HG03439 (cell line): ENCODE measurements at regions not wholly inside any gene's neighbourhood (a gene's known extent, or its start where the extent isn't known, plus 50 kb on each side); places are given as distances from the start of the nearest gene placed in this dataset.
"Not testable (repeated sequence)": the region's sequence is repeated elsewhere in the genome, so short reads cannot be mapped to it uniquely, and the experiment has no call there.

Experiments used
- ATAC-seq: cut with Tn5 transposase; IDR thresholded peaks from one replicate; pipeline ENCODE4 v1.9.1; 2021; ENCODE audit warnings: mild to moderate bottlenecking, moderate library complexity; ENCODE audit not compliant: unreplicated experiment

- no peak for ATAC-seq
Measured at GRCh38 chr12:47610686-47611252, 95.1 kb downstream of the RPAP3 start.

- no peak for ATAC-seq
Measured at GRCh38 chr12:47609806-47610205, 96.0 kb downstream of the RPAP3 start.

- ATAC-seq: not testable (repeated sequence)
Measured at GRCh38 chr12:47608671-47609070, 97.2 kb downstream of the RPAP3 start.

GRCh38 chr12:47604221-47604873, 101.5 kb downstream of the RPAP3 start:
- no peak for ATAC-seq

GRCh38 chr12:47602949-47603558, 102.8 kb downstream of the RPAP3 start:
- ATAC-seq: no peak

GRCh38 chr12:47602325-47602724, 103.5 kb downstream of the RPAP3 start:
- no peak for ATAC-seq

- no peak for ATAC-seq
Measured at GRCh38 chr12:47601071-47601470, 104.8 kb downstream of the RPAP3 start.

- ATAC-seq: no peak
Measured at GRCh38 chr12:47591795-47592194, 114.0 kb downstream of the RPAP3 start.

- ATAC-seq: no peak
Measured at GRCh38 chr12:47591361-47591791, 114.5 kb downstream of the RPAP3 start.

- ATAC-seq: no peak
Measured at GRCh38 chr12:47590771-47591360, 115.0 kb downstream of the RPAP3 start.

- ATAC-seq: no peak
Measured at GRCh38 chr12:47586952-47587669, 118.7 kb downstream of the RPAP3 start.

GRCh38 chr12:47585507-47585906, 120.3 kb downstream of the RPAP3 start:
- no peak for ATAC-seq

GRCh38 chr12:47578836-47579235, 127.0 kb downstream of the RPAP3 start:
- no peak for ATAC-seq

GRCh38 chr12:47577206-47577989, 128.4 kb downstream of the RPAP3 start:
- no peak for ATAC-seq

GRCh38 chr12:47576289-47576945, 129.4 kb downstream of the RPAP3 start:
- no peak for ATAC-seq

- ATAC-seq: no peak
Measured at GRCh38 chr12:47574252-47575021, 131.4 kb downstream of the RPAP3 start.

GRCh38 chr12:47573146-47573659, 132.6 kb downstream of the RPAP3 start:
- no peak for ATAC-seq

GRCh38 chr12:47570151-47570550, 135.7 kb downstream of the RPAP3 start:
- ATAC-seq: no peak

GRCh38 chr12:47562201-47562600, 143.6 kb downstream of the RPAP3 start:
- no peak for ATAC-seq
